Mucosa of stomach (tissue), 1 donor: ENCODE measurements at regions not wholly inside any gene's neighbourhood (a gene's known extent, or its start where the extent isn't known, plus 50 kb on each side); places are given as distances from the start of the nearest gene placed in this dataset.
"Not testable (repeated sequence)": the region's sequence is repeated elsewhere in the genome, so short reads cannot be mapped to it uniquely, and the experiment has no call there.

ENCODE experiments used
- H3K27me3 ChIP-seq: one replicate; pipeline ENCODE4 v1.7.0; 2013; ENCODE audit warnings: mild to moderate bottlenecking, low read length; ENCODE audit not compliant: control insufficient read depth, insufficient read depth
- H3K36me3 ChIP-seq: one replicate; pipeline ENCODE4 v1.7.0; 2013; ENCODE audit warnings: low read length; ENCODE audit not compliant: control insufficient read depth, insufficient read depth
- H3K4me1 ChIP-seq: one replicate; pipeline ENCODE4 v1.7.0; 2013; ENCODE audit warnings: mild to moderate bottlenecking, low read length; ENCODE audit not compliant: control insufficient read depth, insufficient read depth
- H3K4me3 ChIP-seq: one replicate; pipeline ENCODE4 v1.7.0; 2013; ENCODE audit warnings: low read length
- H3K9ac ChIP-seq: one replicate; pipeline ENCODE4 v1.7.0; 2013; ENCODE audit warnings: mild to moderate bottlenecking, low read length, moderate library complexity
- H3K9me3 ChIP-seq: one replicate; pipeline ENCODE4 v1.7.0; 2013; ENCODE audit warnings: mild to moderate bottlenecking, low read length, moderate library complexity; ENCODE audit not compliant: control insufficient read depth
- donor health status: Pancreatic carcinoma.

- Histone ChIP-seq H3K4me1 (no peaks in the 10 kb centered on the region), H3K36me3 (no peaks in the 10 kb centered on the region), H3K9ac (no peak overlapping the region)
Observed at GRCh38 chr5:117414926-117415325, 840.3 kb upstream of the SEMA6A start.

GRCh38 chr5:117411701-117412100 is 837.1 kb upstream of the SEMA6A start:
- Histone ChIP-seq H3K27me3 (no peaks in the 10 kb centered on the region), H3K9ac (no peak overlapping the region), H3K9me3 (no peaks in the 10 kb centered on the region), H3K36me3 (no peaks in the 10 kb centered on the region), H3K4me3 (no peak overlapping the region), H3K4me1 (no peaks in the 10 kb centered on the region)

More at GRCh38 chr5:117414926-117415325, 840.3 kb upstream of the SEMA6A start:
- no peaks in the 10 kb centered on the region for H3K9me3 ChIP-seq
- H3K4me3 ChIP-seq: no peak overlapping the region
- no peaks in the 10 kb centered on the region for H3K27me3 ChIP-seq

GRCh38 chr5:117405197-117405596 is 830.6 kb upstream of the SEMA6A start:
- no peaks in the 10 kb centered on the region for H3K4me1 ChIP-seq
- no peaks in the 10 kb centered on the region for H3K9me3 ChIP-seq
- no peaks in the 10 kb centered on the region for H3K27me3 ChIP-seq
- H3K36me3 ChIP-seq: no peaks in the 10 kb centered on the region
- H3K9ac ChIP-seq: no peak overlapping the region
- no peak overlapping the region for H3K4me3 ChIP-seq

GRCh38 chr5:117394506-117395157 is 820.0 kb upstream of the SEMA6A start:
- no peaks in the 10 kb centered on the region for H3K36me3 ChIP-seq
- no peak overlapping the region for H3K9ac ChIP-seq
- H3K4me1 ChIP-seq: no peaks in the 10 kb centered on the region
- no peaks in the 10 kb centered on the region for H3K9me3 ChIP-seq
- H3K4me3 ChIP-seq: no peak overlapping the region
- no peaks in the 10 kb centered on the region for H3K27me3 ChIP-seq

- Histone ChIP-seq H3K9ac (no peak overlapping the region), H3K36me3 (no peaks in the 10 kb centered on the region), H3K4me1 (no peaks in the 10 kb centered on the region), H3K27me3 (no peaks in the 10 kb centered on the region), H3K4me3 (no peak overlapping the region), H3K9me3 (no peaks in the 10 kb centered on the region)
Observed at GRCh38 chr5:117393125-117393524, 818.5 kb upstream of the SEMA6A start.

- Histone ChIP-seq H3K4me3 (no peak overlapping the region), H3K36me3 (no peaks in the 10 kb centered on the region), H3K9me3 (no peaks in the 10 kb centered on the region), H3K4me1 (no peaks in the 10 kb centered on the region), H3K9ac (no peak overlapping the region), H3K27me3 (no peaks in the 10 kb centered on the region)
Observed at GRCh38 chr5:117380316-117380715, 805.7 kb upstream of the SEMA6A start.

GRCh38 chr5:117379521-117379920 is 804.9 kb upstream of the SEMA6A start:
- H3K27me3 ChIP-seq: no peaks in the 10 kb centered on the region
- no peak overlapping the region for H3K4me3 ChIP-seq
- no peaks in the 10 kb centered on the region for H3K9me3 ChIP-seq
- no peaks in the 10 kb centered on the region for H3K4me1 ChIP-seq
- H3K9ac ChIP-seq: no peak overlapping the region
- no peaks in the 10 kb centered on the region for H3K36me3 ChIP-seq

- H3K27me3 ChIP-seq: no peaks in the 10 kb centered on the region
- no peak overlapping the region for H3K4me3 ChIP-seq
- no peaks in the 10 kb centered on the region for H3K9me3 ChIP-seq
- no peak overlapping the region for H3K9ac ChIP-seq
- H3K36me3 ChIP-seq: no peaks in the 10 kb centered on the region
- no peaks in the 10 kb centered on the region for H3K4me1 ChIP-seq
Observed at GRCh38 chr5:117376748-117377147, 802.1 kb upstream of the SEMA6A start.

- peaks cover 4% of the 10 kb centered on the region for H3K4me1 ChIP-seq
- H3K4me3 ChIP-seq: no peak overlapping the region
- no peaks in the 10 kb centered on the region for H3K27me3 ChIP-seq
- no peaks in the 10 kb centered on the region for H3K9me3 ChIP-seq
- no peaks in the 10 kb centered on the region for H3K36me3 ChIP-seq
- H3K9ac ChIP-seq: no peak overlapping the region
Observed at GRCh38 chr5:117359895-117360294, 785.3 kb upstream of the SEMA6A start.

GRCh38 chr5:117357886-117358285 is 783.3 kb upstream of the SEMA6A start:
- Histone ChIP-seq H3K36me3 (no peaks in the 10 kb centered on the region), H3K9ac (no peak overlapping the region), H3K4me1 (peaks cover 4% of the 10 kb centered on the region), H3K4me3 (no peak overlapping the region), H3K27me3 (no peaks in the 10 kb centered on the region), H3K9me3 (no peaks in the 10 kb centered on the region)

- Histone ChIP-seq H3K4me1 (no peaks in the 10 kb centered on the region), H3K9me3 (no peaks in the 10 kb centered on the region), H3K4me3 (no peak overlapping the region), H3K9ac (no peak overlapping the region), H3K36me3 (no peaks in the 10 kb centered on the region), H3K27me3 (no peaks in the 10 kb centered on the region)
Observed at GRCh38 chr5:117347280-117347679, 772.7 kb upstream of the SEMA6A start.

GRCh38 chr5:117343726-117344125 is 769.1 kb upstream of the SEMA6A start:
- H3K9me3 ChIP-seq, H3K9ac ChIP-seq, H3K27me3 ChIP-seq, H3K4me1 ChIP-seq, H3K4me3 ChIP-seq, H3K36me3 ChIP-seq: not testable (repeated sequence)
